ENCODE measurements at regions not wholly inside any gene's neighbourhood (a gene's known extent, or its start where the extent isn't known, plus 50 kb on each side); places are given as distances from the start of the nearest gene placed in this dataset.
"Not testable (repeated sequence)": the region's sequence is repeated elsewhere in the genome, so short reads cannot be mapped to it uniquely, and the experiment has no call there.

DNA sequence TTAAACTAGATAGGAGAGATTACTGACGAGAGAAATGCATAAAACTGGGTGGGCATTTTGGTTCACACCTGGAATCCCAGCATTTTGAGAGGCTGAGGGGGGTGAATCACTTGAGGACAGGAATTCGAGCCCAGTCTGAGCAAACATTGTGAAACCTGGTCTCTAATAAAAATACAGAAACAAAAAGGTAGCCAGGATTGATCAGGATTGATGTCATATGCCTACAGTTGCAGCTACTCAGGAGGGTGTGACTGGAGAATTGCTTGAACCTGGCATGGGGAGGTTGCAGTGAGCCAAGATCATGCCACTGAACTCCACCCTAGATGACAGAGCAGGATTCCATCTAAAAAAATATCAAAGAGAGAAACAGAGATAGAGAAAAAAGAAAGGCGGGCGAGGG is 751.7 kb upstream of the AMELY start:
- Mint-ChIP-seq H3K27me3 (ENCODE audit: insufficient read depth) (peaks cover 12% of the 10 kb centered on the region), H3K9me3 (no peaks in the 10 kb centered on the region), H3K4me3 (no peak overlapping the region), H3K4me1 (ENCODE audit: low read depth) (no peaks in the 10 kb centered on the region), H3K36me3 (ENCODE audit: low read depth) (no peaks in the 10 kb centered on the region), H3K27ac (no peak overlapping the region)
- DNase-seq: no peak
- TF ChIP-seq, protein P1, sequence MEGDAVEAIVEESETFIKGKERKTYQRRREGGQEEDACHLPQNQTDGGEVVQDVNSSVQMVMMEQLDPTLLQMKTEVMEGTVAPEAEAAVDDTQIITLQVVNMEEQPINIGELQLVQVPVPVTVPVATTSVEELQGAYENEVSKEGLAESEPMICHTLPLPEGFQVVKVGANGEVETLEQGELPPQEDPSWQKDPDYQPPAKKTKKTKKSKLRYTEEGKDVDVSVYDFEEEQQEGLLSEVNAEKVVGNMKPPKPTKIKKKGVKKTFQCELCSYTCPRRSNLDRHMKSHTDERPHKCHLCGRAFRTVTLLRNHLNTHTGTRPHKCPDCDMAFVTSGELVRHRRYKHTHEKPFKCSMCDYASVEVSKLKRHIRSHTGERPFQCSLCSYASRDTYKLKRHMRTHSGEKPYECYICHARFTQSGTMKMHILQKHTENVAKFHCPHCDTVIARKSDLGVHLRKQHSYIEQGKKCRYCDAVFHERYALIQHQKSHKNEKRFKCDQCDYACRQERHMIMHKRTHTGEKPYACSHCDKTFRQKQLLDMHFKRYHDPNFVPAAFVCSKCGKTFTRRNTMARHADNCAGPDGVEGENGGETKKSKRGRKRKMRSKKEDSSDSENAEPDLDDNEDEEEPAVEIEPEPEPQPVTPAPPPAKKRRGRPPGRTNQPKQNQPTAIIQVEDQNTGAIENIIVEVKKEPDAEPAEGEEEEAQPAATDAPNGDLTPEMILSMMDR (IDR thresholded peaks at IDR 0.05): no peak

DNA sequence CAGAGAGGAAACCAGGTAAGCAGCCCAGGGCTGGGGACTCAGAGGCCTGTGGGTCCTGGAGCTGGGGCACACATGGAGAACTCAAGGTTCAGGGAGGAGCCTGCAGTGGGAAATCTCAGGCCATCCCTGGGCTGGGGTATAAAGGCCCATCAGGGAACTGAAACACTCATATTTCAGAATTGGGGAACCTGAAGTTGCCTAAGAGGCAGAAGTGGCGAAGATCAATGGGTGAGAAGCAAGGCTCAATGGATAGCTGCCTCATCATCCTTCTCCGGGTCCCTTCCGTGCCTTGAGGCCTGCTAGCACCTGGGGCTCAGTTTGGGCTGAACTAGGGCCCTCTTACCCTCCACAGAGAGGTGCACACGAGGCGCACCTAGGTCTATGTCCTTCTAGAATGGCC is 747.5 kb upstream of the AMELY start:
- Mint-ChIP-seq H3K27ac (no peak overlapping the region), H3K9me3 (no peaks in the 10 kb centered on the region), H3K4me3 (no peak overlapping the region), H3K4me1 (ENCODE audit: low read depth) (peaks cover 7% of the 10 kb centered on the region; the same call in 1 of the 2 replicates), H3K36me3 (ENCODE audit: low read depth) (no peaks in the 10 kb centered on the region), H3K27me3 (ENCODE audit: insufficient read depth) (peaks cover 12% of the 10 kb centered on the region)
- TF ChIP-seq, protein P1 (IDR thresholded peaks at IDR 0.05): no peak
- DNase-seq: no peak

DNA sequence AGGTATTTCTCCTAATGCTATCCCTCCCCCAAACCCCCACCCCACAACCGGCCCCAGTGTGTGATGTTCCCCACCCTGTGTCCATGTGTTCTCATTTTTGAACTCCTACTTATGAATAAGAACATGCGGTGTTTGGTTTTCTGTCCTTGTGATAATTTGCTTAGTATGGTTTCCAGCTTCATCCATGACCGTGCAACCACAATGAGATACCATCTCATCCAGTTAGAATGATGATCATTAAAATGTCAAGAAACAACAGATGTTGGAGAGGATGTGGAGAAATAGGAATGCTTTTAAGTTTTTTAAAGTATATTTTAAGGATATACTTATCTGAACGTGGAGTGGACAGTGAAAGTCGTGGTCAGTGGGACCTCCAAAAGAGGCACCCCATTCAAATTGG is 745.0 kb upstream of the AMELY start:
- H3K27me3 Mint-ChIP-seq (ENCODE audit: insufficient read depth): peaks cover 12% of the 10 kb centered on the region
- no peak overlapping the region for H3K4me3 Mint-ChIP-seq
- no peaks in the 10 kb centered on the region for H3K9me3 Mint-ChIP-seq
- H3K36me3 Mint-ChIP-seq (ENCODE audit: low read depth): no peaks in the 10 kb centered on the region
- DNase-seq: peak; percentile 47
- TF ChIP-seq, protein P1 (IDR thresholded peaks at IDR 0.05): no peak
- H3K27ac Mint-ChIP-seq: no peak overlapping the region
- peaks cover 7% of the 10 kb centered on the region; the same call in 1 of the 2 replicates for H3K4me1 Mint-ChIP-seq (ENCODE audit: low read depth)

DNA sequence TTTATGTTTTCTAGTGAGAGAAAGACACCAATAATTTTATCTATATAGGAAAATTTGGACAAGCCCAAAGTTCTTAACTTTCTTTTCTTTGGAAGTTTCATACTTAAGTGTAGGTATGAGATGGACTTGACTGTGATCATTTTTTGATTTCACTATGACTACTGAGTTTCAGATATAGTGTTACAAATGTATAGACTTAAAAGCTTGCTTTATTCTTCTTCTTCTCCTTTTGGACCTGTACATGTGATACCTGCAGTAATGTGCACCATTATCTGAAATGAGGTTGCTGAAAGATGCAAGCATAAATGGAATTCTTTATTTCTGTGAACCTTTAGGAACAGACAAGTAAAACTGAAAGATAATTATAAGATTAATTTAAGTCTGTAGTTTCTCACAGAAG is 743.4 kb upstream of the AMELY start:
- no peak overlapping the region for H3K27ac Mint-ChIP-seq

DNA sequence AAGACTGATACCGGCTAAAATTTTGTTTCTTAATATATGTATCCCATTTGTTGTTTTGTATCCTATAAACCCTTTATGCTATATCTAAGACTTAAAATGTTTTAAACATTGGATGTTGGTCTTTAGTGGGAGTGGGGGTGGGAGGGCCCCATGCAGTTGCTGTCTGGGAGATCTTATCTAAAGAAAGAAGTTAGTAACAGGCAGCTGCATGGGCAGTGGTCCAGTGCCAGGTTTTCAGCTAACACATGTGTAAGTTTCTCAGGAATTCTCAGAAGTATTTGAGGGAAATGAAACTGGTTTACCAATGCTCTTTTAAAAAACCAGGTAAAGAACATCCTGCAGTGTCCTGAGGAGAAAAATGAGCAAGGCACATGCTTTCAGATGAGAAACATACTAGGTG is 738.3 kb upstream of the AMELY start:
- not testable (repeated sequence) for H3K4me1 Mint-ChIP-seq (ENCODE audit: low read depth); DNase-seq; H3K27ac Mint-ChIP-seq; H3K36me3 Mint-ChIP-seq (ENCODE audit: low read depth); H3K4me3 Mint-ChIP-seq; H3K27me3 Mint-ChIP-seq (ENCODE audit: insufficient read depth); H3K9me3 Mint-ChIP-seq

More for the DNA sequence above, 743.4 kb upstream of the AMELY start:
- Mint-ChIP-seq H3K9me3 (no peaks in the 10 kb centered on the region), H3K4me1 (ENCODE audit: low read depth) (peaks cover 7% of the 10 kb centered on the region; the same call in 1 of the 2 replicates), H3K27me3 (ENCODE audit: insufficient read depth) (peaks cover 8% of the 10 kb centered on the region), H3K4me3 (no peak overlapping the region), H3K36me3 (ENCODE audit: low read depth) (no peaks in the 10 kb centered on the region)
- DNase-seq: no peak
- TF ChIP-seq, protein P1 (IDR thresholded peaks at IDR 0.05): no peak

Measured in HFFc6 (cell line).